PFSK-1 (cell line): ENCODE measurements at regions not wholly inside any gene's neighbourhood (a gene's known extent, or its start where the extent isn't known, plus 50 kb on each side); places are given as distances from the start of the nearest gene placed in this dataset.

Experiments
- FOXP2 ChIP-seq: optimal IDR thresholded peaks from 2 replicates; pipeline ENCODE3; 2011; ENCODE audit warnings: borderline replicate concordance, control low read depth, inconsistent platforms; ENCODE audit not compliant: insufficient read depth; ENCODE audit errors: extremely low read length, extremely low read depth
- POLR2AphosphoS5 ChIP-seq: IDR thresholded peaks from 2 replicates; pipeline ENCODE4 v1.6.1; 2012; ENCODE audit warnings: low read depth, mild to moderate bottlenecking, control low read depth, low read length, moderate library complexity
- REST ChIP-seq, 2 experiments: IDR thresholded peaks; 2 replicates each; pipeline versions ENCODE4 v1.6.1 to v1.8.0; 2011 to 2012; ENCODE audit warnings: low read depth in 2 of 2, low read length in 2 of 2, control low read depth in 1 of 2, inconsistent platforms in 1 of 2, mild to moderate bottlenecking in 1 of 2, moderate library complexity in 1 of 2; ENCODE audit not compliant: insufficient read depth in 1 of 2
- SIN3A ChIP-seq: IDR thresholded peaks from 2 replicates; pipeline ENCODE4 v1.6.1; 2012; ENCODE audit warnings: mild to moderate bottlenecking, low read length, moderate library complexity, borderline replicate concordance; ENCODE audit not compliant: insufficient read depth
- TAF1 ChIP-seq: IDR thresholded peaks from 2 replicates; pipeline ENCODE4 v1.6.1; 2012; ENCODE audit warnings: low read length, control low read depth, borderline replicate concordance; ENCODE audit not compliant: insufficient read depth

DNA sequence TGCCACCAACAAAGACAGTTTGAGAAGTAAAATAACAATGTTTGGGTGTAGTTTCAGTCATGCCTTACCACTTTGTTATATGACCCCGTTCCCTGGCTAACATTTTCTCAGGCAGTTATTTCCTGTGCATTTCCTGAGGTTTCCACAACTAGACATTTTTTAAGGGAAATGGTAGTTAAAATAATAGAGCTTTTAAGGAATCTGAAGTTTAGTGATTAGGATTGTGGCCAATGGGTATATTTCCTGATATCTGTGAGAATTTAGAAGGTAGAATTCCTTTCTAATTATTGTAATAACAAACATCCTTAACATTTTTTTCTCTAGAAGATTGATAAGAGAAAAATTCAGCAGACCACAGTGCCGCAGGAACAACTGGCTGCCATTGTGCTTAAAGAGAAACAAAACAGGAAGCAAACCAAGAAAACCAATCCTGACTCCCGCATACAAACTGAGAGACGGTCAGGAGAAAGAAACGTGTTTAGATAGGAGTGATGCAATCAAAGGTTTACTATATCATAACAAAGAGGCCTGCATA is 193.6 kb downstream of the MBL2 start:
- no peak for TF ChIP-seq REST (IDR thresholded peaks at IDR 0.05; ENCODE audit: insufficient read depth in 1 of 2, low read depth in 2 of 2, low read length in 2 of 2)
- TF ChIP-seq FOXP2 = no peak
- no peak for TF ChIP-seq POLR2AphosphoS5
- TF ChIP-seq SIN3A = no peak
- TF ChIP-seq TAF1 = no peak

- TF ChIP-seq REST (IDR thresholded peaks at IDR 0.05; ENCODE audit: insufficient read depth in 1 of 2, low read depth in 2 of 2, low read length in 2 of 2) (no peak), FOXP2 (no peak), SIN3A (no peak), TAF1 (no peak), POLR2AphosphoS5 (no peak)
Observed at GRCh38 chr10:52583336-52583735, 189.2 kb downstream of the MBL2 start.

- TF ChIP-seq SIN3A (no peak), TAF1 (no peak), REST (IDR thresholded peaks at IDR 0.05; ENCODE audit: insufficient read depth in 1 of 2, low read depth in 2 of 2, low read length in 2 of 2) (no peak), POLR2AphosphoS5 (no peak), FOXP2 (no peak)
Observed at GRCh38 chr10:52586710-52587109, 185.9 kb downstream of the MBL2 start.

GRCh38 chr10:52597189-52597863 is 175.3 kb downstream of the MBL2 start:
- TF ChIP-seq SIN3A = no peak
- TF ChIP-seq POLR2AphosphoS5 = no peak
- TF ChIP-seq REST (IDR thresholded peaks at IDR 0.05; ENCODE audit: insufficient read depth in 1 of 2, low read depth in 2 of 2, low read length in 2 of 2) = no peak
- TF ChIP-seq FOXP2 = no peak
- no peak for TF ChIP-seq TAF1
